Fibroblast of skin of back (primary cell): ENCODE measurements at regions not wholly inside any gene's neighbourhood (a gene's known extent, or its start where the extent isn't known, plus 50 kb on each side); places are given as distances from the start of the nearest gene placed in this dataset.
A peak's percentile ranks its signal among the peaks of the same experiment; 100 is the strongest.

Experiments
- DNase-seq: peaks from one replicate; pipeline ENCODE4 v3.0.0-alpha.2; 2013

- DNase-seq: no peak
Measured at GRCh38 chr14:98808494-98809407, 463.2 kb downstream of the BCL11B start.

- DNase-seq: no peak
Measured at GRCh38 chr14:98816195-98816594, 455.8 kb downstream of the BCL11B start.

- no peak for DNase-seq
Measured at GRCh38 chr14:98816720-98817119, 455.3 kb downstream of the BCL11B start.

GRCh38 chr14:98819132-98819866 lies 452.7 kb downstream of the BCL11B start:
- DNase-seq: no peak

GRCh38 chr14:98819867-98820206 lies 452.2 kb downstream of the BCL11B start:
- DNase-seq: no peak

GRCh38 chr14:98822917-98823316 lies 449.1 kb downstream of the BCL11B start:
- no peak for DNase-seq

- DNase-seq: no peak
Measured at GRCh38 chr14:98826618-98827017, 445.4 kb downstream of the BCL11B start.

- no peak for DNase-seq
Measured at GRCh38 chr14:98834119-98834518, 437.9 kb downstream of the BCL11B start.

- DNase-seq: no peak
Measured at GRCh38 chr14:98835051-98835824, 436.8 kb downstream of the BCL11B start.

- no peak for DNase-seq
Measured at GRCh38 chr14:98835825-98836100, 436.2 kb downstream of the BCL11B start.

- DNase-seq: no peak
Measured at GRCh38 chr14:98840091-98840490, 431.9 kb downstream of the BCL11B start.

GRCh38 chr14:98840511-98840910 lies 431.5 kb downstream of the BCL11B start:
- no peak for DNase-seq

GRCh38 chr14:98844456-98844855 lies 427.5 kb downstream of the BCL11B start:
- DNase-seq: no peak

GRCh38 chr14:98847521-98848468 lies 424.2 kb downstream of the BCL11B start:
- peak; percentile 6 for DNase-seq

GRCh38 chr14:98853063-98853729 lies 418.8 kb downstream of the BCL11B start:
- DNase-seq: no peak

GRCh38 chr14:98855926-98856715 lies 415.9 kb downstream of the BCL11B start:
- DNase-seq: no peak

GRCh38 chr14:98858158-98858557 lies 413.8 kb downstream of the BCL11B start:
- no peak for DNase-seq

- DNase-seq: no peak
Measured at GRCh38 chr14:98858561-98858960, 413.4 kb downstream of the BCL11B start.

- DNase-seq: no peak
Measured at GRCh38 chr14:98859301-98859700, 412.7 kb downstream of the BCL11B start.

GRCh38 chr14:98864211-98864610 lies 407.8 kb downstream of the BCL11B start:
- no peak for DNase-seq

- no peak for DNase-seq
Measured at GRCh38 chr14:98867146-98867545, 404.9 kb downstream of the BCL11B start.
